DMS153 (cell line): ENCODE measurements at regions not wholly inside any gene's neighbourhood (a gene's known extent, or its start where the extent isn't known, plus 50 kb on each side); places are given as distances from the start of the nearest gene placed in this dataset.

Experiments used
- DNase-seq: peaks from one replicate; lab custom pipeline; 2025; lab: John Stamatoyannopoulos, UW

DNA sequence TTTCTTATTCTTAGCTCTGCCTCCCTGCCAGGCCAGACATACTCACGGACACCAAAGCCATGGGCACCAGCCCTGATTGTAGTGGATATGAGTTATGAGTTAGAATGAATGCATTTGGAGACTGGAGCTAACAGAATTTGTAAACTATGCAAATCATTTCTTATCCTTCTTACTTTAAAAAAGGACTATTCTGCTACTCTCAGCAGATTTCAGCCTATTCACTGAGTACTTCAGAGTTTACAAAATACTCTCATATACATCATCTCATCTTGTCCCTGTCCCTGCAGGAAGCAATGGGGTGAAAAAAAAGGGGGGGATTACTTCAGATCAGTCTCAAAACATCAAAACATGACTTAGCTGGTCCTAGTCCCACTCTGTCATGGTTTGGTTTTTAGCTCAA lies 541.4 kb upstream of the PLXNA2 start:
- DNase-seq, result no peak

DNA sequence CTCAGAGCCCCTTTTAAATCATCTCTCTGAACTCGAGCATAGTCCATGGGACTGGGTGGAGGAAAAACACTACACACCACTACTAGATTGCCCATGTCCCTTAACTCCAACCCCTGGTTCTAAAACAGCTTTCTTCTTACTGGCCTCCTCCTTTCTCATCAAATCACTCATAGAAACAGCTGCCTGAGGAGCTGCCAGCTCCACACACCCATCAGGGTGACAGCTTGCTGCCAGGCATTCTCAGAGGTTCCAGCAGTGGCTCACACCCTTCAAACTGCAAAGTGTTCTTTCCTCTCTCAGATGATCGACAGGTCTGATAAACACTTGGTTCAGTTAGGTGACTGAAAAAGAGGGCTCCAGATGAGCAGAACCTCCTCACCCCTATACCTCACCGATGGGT lies 543.0 kb upstream of the PLXNA2 start:
- DNase-seq, result no peak

DNA sequence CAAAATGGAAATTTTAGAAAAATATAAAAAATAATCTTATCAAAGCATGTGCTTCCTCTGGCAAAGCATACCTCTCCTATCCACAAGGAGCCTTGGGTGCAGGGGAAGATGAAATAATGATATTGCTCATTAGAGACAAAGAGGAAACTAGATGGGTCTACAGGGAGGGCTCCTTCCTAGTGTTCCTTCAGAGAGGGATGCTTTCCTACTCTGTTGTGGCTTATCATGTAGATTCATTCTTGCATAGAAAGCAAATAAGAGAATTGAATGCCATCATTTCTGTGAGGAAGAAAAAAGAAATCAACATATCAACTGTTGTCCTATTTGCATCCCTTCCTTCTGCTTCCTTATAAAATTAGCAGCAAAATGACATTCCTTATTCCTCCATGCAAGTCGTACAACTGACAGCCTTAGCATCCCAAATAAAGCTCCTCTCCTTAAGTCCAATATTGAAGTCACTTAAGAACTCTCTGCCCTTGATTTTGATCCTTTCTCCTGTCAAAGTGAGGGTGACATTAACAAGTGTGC lies 543.9 kb upstream of the PLXNA2 start:
- no peak for DNase-seq

DNA sequence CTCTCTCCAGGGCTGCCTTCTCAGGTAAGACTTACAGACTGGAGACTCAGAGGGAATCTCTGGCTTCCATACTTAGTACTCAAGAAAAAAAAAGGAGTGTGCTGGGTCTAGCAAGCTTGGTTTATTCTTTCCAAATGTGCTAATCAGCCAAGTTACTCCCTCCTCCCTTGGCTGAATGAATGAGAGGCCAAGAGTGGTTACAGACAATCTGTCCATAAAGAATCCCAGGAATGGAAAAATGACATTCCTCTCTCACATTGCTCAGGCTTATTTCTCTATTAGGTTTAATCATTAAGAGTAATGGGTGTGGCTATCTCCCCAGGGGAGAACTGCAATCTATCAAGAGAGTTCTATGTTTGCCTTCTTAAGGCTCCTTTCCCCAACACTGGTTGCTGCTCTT lies 547.3 kb upstream of the PLXNA2 start:
- DNase-seq, result no peak

DNA sequence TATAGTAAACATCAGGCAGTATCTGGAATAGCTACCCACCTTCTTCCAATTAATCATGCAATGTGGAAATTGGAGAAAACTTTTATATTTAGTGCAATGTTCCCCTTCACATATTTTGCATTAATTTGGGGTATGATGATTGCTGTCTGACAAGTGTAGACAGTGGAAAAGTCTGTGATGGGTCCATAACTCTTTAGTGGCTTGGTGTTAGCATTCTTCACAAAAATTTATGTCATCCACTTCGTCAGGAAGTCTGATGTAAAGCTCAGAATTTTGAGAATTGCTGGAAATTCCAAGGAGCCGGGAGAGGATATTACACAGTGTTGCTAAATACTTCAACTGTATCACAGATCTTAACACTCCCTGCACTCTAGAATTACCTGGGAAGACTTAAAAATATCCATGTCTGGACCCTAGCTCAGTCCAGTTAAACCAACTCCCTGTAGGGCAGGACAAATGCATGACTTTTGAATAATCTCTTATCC lies 549.7 kb upstream of the PLXNA2 start:
- DNase-seq, result no peak

DNA sequence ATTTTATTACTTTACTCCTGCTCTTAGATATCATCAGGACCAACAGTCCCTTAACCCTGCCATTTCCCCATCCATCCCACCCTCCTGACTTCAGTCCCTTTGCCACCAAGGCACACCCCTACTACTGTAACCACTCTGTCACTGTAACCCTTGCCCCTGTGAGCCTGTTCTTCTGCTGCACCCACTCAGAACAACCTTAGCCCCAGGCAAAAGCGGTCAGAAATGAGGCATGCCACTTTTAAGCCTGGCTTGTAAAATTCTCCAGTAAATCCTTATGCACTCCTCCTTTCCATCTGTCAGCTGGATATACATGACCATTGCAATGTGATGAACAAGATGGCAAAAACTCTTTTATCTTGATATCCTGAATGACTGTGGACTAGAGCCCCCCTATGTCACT lies 555.0 kb upstream of the PLXNA2 start:
- no peak for DNase-seq

DNA sequence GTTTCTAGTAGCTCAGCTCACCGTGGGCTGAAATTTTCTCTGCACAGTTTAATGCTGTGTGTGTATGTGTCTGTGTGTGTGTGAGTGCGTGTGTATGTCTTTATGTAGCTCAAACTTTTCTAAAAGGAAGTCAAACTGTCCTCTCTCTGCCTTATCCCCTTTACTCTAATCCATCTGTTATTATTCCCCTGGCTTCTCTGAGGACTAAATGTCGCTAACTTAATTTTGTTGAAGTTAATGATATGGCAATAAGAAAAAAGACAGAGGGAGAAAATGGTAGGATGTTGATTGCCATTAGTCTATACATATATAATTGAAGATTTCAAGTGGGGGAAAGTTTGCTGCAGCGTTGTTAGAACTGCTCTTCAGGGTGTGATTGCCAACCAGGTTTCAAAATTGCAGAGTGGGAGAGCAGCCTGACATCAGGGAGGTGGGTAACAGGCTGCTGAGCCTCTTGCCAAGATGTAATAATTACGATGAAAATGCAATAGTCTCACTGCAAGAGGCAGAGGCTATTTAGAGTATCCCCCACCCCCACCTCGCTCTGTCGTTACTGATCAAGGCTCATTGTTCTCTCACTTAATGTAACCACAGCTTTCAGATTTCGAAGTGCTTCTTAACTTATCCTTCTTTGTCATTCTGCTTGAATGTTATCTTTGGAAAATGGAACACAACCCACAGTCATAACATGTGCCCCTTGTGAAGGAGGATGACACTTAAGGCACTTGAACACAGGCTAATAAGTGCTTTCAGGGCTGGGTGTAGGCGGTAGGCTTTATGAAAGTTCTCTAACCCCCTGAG lies 559.0 kb upstream of the PLXNA2 start:
- DNase-seq, result peak; percentile 28

DNA sequence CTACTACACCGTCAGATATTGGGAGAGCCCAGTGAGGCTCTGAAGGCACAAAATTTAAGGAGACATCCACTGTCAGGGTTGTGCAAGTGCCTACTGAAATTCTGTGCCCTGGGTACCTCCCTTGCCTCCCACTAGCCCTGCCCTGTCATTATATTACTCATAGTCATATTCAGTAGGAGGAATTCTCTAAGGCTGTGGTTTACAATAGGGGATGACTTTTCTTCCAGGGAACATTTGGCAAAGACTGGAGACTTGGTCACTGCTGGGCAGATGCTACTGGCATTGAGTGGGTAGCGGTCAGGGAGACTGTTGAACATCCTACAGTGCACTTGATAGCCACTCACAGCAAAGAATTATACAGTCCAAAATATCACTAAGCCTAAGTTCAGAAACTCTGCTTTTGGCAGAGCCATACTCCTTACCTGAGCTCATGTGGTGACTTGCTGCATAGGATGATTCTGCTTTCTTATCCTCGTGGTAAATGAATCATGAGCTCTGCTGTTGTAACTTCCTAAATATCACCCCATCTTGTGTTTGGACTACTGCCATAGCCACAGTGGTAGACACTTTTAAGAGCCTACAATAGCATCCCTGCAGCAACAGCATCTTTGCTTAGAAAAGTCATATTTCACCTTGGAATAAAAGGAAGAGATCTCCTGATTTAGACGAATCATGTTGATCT lies 563.4 kb upstream of the PLXNA2 start:
- no peak for DNase-seq

DNA sequence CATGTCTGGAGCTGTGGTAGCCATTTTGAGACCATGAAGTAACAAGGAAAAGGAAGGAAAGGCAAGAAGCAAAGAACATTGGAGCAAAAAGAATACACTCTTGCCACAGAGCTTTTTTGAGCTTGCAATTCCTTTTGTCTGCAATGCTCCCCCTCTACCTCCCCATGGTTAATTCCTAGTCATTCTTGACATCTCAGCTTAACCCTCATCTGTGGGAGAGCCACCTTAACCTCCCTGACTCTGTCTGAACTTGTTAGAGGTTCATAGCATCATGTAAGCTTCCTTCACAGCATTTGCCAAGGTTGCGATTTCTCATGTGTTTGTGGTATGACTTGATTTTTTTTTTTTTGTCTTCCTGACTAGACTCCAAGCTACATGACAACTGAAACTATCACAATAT lies 564.1 kb upstream of the PLXNA2 start:
- no peak for DNase-seq

DNA sequence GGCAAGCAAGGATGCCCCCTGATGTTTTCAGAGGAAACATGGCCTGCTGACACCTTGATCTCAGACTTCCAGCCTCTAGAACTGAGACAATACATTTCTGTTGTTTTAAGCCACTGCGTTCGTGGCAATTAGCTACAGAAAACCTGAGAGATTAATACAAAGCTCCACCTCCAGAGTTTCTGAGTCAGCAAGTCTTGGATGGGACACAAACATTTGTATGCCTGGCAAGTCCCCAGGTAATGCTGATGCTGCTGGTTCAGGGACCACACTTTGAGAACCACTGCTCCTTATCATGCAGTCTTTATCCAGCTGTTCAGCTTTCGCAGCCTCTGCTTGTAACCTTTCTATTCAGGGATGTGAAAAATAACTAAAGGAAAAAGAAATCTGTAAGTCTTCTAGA lies 565.7 kb upstream of the PLXNA2 start:
- no peak for DNase-seq

DNA sequence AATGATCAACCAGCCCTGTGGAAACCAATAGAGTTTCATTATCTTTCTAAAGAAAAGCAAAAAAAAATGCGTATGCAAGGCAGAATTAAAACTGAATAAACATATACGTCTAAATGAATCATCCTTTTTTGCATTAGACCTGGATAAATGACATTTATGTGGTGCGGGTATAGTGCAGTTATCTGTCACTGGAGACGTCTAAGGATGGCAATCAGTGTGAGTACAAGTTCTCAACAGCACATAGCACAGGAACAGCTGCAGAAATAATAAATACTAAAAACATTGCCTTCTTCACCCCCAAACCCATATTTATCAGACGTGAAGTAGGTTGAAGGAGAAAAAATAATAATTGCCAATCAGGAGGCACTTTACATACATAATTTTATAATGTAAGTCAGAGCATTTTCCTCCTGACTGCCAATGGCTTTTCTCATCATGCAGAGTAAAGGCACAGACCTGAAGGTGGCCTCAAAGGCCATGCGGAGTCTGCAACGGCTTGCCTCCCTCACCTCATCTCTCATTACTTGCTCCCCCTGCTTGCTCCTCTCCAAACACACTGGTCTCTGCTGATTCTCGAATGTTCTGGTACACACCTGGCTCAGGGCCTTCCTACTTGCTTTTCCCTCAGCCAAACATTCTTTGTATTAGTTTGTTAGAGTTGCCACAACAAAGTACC lies 574.7 kb upstream of the PLXNA2 start:
- DNase-seq, result no peak

DNA sequence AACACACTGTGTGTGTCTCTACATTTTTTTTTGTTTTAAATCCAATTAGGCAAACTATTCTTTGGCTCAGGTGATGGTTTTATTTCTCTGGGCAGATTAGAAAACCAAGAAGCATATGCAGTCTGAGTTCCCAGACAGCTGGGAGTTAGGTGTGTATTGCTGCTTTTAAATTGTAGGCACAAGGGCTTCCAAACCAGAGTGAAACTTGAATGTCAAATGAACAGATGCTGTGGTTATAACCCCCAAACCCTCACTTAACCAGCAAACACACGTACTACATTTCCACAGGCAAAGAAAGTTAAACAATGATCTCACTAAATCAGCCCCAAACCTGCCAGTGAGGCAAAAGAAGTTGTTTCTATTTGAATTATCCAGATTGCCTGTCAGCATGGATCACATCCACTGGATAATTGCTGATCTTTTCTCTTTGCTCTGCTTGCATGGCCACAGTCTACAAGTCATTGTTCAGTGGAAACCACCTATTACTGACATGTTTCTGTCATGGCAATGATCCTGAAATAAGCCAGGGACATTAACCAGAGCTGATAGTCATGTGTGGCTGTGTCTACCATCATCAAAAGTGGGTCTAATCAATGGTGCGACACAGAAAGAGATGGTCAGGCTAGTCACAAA lies 576.5 kb upstream of the PLXNA2 start:
- DNase-seq, result no peak

DNA sequence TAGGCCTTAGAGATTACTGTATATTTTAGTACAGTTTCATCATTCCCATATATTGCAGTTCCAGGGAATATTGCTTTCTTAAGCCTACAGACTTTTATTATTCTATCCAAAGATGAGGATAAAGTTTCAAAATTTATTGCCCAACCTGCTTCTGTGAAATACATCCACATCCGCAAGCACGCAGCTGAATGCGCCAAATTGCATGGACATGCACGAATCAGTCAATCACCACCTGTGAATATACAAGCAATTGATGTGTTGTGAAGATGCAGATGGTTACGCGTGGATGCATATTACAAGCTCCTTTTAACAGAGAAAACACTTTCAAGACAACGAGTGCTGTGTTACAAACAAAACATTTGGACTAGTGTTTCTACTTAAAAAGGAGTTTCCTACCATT lies 577.8 kb upstream of the PLXNA2 start:
- no peak for DNase-seq

DNA sequence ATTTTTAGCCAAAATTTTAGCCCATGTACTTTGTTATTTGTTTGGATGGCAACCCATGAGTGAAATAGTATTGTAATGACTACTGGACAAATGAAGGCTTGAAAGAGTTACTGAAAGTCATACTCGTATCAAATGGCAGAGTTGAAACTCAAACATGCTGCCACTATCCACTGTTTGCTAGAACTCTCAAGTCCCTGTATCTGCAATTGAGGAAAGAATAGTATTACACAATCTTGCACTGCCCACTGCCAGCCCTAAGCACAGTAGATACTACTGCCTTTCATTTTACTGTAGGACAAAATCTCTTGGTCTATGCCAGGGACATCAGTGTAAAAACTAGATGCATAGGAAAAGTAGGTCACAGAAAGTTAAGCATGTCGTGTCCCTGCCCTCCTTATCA lies 581.1 kb upstream of the PLXNA2 start:
- no peak for DNase-seq

DNA sequence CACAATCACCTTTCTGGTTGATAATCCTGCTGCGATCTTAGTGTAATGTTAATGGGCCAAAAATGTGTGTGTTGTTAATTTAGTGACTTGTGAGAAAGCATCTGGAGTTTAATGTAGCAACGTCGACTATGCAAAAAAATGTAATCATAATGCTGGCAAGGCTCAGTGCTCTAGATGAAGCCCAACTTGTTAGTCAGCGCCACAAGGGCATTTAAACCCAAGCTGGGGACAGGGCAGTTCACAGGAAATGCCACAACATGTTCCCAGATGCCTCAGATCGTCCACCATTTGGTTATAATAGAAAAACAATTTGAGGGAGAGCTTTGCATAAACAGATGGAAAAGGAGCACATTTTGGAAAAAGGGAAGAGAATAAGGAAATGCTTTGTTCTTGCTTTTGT lies 585.4 kb upstream of the PLXNA2 start:
- no peak for DNase-seq

DNA sequence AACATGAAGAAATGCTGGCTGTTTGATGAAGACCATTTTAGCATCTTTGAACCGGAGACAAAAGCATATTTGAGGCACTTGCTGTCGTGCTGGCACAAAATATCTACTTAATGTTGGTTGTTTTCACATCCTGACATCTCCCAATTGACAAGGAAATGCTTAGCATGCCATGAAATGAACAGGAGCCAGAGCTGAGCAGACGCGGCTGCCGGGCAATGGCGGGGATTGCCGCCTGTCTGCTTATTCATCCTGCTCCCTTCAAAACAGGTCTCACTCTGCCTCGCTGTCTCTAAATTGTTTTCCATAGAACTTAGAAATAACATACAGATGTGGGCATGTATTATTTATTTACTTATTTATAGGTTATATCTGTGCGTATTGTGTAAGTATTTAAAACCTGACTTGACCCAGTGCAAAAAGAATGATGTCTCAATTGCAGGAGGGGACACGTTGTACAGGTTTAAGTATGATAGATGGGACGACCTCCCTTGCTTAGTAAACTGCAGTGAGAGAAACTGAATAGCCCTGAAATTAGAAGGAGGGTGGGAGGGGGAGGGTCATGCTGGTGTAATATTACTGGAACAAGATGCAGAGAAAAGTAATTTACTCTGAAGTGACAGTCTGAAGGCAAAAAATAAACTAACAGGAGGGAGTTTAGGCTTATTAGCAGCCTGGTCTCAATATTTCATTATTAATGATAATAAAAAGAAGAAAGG lies 590.4 kb upstream of the PLXNA2 start:
- peak; percentile 74 for DNase-seq

DNA sequence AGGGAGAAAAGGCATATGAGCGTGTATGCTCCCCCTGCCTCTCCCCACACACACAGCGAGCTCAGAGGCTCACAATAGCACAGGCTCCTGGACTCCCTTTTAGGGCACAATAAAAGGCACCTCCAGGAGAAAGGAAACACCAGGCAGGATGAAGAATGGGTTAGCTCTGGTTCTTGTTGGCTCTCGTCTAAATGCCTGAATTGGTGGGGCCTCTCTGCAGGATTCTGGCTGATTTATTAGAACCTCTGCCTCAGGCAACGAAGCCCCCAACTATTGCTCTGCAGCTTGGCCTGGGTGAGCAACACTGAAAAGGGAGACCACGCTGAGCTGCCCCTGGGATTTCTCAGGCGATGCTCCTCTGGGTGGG lies 590.9 kb upstream of the PLXNA2 start:
- DNase-seq, result peak; percentile 79

DNA sequence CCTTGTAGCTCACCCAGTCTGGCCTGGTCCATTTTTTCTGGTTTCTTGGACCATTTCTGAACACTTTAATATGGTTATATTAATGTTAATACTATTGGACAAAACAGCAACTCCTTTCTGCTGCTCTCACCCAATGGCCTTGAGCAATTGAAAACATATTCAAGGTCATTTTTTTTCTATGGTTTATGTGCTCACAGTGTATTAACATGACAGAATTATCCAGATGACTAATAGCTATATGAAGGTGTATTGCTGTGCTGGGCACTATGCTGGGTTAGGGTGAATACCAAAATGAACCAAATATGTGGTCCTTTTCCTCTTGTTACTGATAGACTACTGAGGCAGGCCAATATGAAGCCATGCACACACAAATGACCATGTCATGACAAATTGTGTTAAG lies 591.6 kb upstream of the PLXNA2 start:
- DNase-seq, result no peak

DNA sequence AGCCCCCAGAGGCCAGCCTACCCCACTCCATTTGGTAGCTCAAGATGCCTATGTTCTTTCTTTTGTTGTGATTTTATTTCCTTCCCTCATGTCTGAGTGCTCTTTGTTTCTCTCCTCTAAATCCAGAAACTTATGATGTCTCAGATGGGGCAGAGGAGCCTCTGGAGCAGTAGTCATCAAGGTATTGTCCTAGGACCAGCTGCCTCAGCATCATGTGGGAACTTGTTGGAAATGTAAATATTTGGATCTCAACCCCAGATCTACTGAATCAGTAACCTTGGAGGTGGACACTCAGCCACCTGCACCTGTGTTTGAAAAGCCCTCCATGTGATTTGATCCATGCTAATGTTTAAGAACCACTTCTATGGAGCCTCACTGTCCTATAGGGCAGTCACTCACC lies 593.1 kb upstream of the PLXNA2 start:
- DNase-seq, result peak; percentile 100

DNA sequence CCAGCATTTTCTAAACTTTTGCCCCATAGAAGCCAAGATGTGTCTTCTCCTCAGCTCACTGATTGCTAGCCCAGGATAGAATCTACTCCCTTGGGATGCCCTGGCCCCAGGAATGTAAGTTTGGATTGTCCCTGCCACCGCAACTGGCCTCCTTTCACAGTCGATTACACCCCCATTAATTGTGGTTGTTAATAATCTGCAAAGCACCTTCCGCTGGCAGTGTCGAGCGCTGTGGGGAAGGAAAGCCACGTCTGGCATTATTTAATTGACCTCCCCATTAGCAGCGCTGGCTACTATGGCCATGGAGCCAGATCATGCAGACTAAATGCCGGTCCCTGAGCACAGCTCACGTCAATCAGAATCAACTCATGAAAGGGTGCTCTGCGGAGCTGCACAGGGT lies 597.3 kb upstream of the PLXNA2 start:
- DNase-seq, result no peak

DNA sequence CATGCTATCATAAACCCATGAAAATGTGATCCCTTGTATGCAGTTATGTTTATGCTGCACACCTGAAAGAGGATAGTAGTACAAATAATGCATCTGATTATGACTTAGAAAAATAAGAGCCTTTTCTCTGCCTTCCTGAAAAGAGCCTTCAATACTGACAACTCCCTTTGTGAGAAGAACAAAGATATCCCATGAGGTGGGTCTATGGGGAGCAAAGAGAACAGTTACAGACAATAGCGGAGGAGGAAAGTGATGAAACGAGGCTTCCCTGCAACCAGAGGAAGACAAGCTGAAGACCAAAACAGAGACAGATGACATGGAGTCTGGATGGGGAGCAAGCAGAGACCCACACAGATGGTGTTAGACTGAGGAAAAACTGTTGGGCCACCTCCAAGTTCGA lies 598.3 kb upstream of the PLXNA2 start:
- DNase-seq, result no peak

DNA sequence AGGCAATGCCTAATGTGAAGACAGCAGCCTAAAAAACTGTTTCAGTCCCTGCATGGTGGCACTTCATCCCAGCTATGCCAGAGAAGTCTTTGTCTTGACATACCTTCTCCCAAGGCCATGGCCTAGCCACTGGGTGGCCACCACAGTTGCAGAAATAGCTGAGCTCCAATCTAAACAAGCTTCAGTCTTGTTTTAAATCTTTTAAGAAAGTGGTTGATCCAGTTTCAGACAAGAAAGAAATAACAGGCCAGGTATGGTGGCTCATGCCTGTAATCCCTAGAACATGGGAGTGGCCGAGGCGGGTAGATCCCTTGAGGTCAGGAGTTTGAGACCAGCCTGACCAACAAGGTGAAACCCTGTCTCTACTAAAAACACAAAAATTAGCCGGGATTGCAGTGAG lies 600.0 kb upstream of the PLXNA2 start:
- DNase-seq, result no peak
